ENCODE measurements at regions not wholly inside any gene's neighbourhood (a gene's known extent, or its start where the extent isn't known, plus 50 kb on each side); places are given as distances from the start of the nearest gene placed in this dataset.

DNA sequence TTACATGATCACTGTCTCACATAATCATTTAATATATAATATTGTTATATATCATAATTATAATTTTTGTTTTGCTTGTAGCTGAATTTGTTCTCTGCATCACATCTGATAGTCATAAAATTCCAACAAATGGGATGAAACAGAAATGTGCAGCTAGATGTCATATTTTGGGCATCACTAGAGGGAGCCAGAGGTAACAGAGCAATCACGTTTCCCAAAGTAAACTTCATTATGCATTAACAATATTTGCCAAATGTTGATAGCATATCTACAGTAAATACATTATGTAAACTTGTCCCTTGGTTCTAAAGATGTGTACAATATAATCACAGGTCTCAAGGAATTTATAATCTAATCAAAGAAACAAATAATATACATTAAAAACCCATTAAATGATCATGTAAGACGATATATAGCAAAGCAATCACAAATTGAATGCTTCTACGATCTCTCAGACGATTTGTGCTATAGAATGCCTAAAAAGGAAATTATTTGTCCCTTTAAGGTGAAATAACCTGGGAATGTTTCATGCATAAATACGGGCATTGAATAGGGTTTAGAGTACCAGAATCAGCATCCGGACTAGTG lies 234.2 kb upstream of the MCTP2 start:
- TF ChIP-seq, protein P1, sequence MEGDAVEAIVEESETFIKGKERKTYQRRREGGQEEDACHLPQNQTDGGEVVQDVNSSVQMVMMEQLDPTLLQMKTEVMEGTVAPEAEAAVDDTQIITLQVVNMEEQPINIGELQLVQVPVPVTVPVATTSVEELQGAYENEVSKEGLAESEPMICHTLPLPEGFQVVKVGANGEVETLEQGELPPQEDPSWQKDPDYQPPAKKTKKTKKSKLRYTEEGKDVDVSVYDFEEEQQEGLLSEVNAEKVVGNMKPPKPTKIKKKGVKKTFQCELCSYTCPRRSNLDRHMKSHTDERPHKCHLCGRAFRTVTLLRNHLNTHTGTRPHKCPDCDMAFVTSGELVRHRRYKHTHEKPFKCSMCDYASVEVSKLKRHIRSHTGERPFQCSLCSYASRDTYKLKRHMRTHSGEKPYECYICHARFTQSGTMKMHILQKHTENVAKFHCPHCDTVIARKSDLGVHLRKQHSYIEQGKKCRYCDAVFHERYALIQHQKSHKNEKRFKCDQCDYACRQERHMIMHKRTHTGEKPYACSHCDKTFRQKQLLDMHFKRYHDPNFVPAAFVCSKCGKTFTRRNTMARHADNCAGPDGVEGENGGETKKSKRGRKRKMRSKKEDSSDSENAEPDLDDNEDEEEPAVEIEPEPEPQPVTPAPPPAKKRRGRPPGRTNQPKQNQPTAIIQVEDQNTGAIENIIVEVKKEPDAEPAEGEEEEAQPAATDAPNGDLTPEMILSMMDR (IDR thresholded peaks at IDR 0.05) = peak; percentile 34
- no peak for TF ChIP-seq FOXK1 (CRISPR knock-in tag; IDR thresholded peaks at IDR 0.05)
- TF ChIP-seq NFYB (CRISPR knock-in tag; conservative IDR thresholded peaks at IDR 0.05; ENCODE audit: low read depth) = no peak
- no peak for TF ChIP-seq ATF1 (CRISPR knock-in tag; IDR thresholded peaks at IDR 0.05)
- TF ChIP-seq FOXJ3 (CRISPR knock-in tag; IDR thresholded peaks at IDR 0.05; ENCODE audit: borderline replicate concordance) = no peak
- TF ChIP-seq, protein P2, sequence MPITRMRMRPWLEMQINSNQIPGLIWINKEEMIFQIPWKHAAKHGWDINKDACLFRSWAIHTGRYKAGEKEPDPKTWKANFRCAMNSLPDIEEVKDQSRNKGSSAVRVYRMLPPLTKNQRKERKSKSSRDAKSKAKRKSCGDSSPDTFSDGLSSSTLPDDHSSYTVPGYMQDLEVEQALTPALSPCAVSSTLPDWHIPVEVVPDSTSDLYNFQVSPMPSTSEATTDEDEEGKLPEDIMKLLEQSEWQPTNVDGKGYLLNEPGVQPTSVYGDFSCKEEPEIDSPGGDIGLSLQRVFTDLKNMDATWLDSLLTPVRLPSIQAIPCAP (CRISPR knock-in tag; IDR thresholded peaks at IDR 0.05) = no peak
- TF ChIP-seq, protein P3, sequence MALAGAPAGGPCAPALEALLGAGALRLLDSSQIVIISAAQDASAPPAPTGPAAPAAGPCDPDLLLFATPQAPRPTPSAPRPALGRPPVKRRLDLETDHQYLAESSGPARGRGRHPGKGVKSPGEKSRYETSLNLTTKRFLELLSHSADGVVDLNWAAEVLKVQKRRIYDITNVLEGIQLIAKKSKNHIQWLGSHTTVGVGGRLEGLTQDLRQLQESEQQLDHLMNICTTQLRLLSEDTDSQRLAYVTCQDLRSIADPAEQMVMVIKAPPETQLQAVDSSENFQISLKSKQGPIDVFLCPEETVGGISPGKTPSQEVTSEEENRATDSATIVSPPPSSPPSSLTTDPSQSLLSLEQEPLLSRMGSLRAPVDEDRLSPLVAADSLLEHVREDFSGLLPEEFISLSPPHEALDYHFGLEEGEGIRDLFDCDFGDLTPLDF (CRISPR knock-in tag; IDR thresholded peaks at IDR 0.05) = no peak
- TF ChIP-seq, protein P4, sequence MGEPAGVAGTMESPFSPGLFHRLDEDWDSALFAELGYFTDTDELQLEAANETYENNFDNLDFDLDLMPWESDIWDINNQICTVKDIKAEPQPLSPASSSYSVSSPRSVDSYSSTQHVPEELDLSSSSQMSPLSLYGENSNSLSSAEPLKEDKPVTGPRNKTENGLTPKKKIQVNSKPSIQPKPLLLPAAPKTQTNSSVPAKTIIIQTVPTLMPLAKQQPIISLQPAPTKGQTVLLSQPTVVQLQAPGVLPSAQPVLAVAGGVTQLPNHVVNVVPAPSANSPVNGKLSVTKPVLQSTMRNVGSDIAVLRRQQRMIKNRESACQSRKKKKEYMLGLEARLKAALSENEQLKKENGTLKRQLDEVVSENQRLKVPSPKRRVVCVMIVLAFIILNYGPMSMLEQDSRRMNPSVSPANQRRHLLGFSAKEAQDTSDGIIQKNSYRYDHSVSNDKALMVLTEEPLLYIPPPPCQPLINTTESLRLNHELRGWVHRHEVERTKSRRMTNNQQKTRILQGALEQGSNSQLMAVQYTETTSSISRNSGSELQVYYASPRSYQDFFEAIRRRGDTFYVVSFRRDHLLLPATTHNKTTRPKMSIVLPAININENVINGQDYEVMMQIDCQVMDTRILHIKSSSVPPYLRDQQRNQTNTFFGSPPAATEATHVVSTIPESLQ (CRISPR knock-in tag; IDR thresholded peaks at IDR 0.05) = no peak
- TF ChIP-seq, protein P5, sequence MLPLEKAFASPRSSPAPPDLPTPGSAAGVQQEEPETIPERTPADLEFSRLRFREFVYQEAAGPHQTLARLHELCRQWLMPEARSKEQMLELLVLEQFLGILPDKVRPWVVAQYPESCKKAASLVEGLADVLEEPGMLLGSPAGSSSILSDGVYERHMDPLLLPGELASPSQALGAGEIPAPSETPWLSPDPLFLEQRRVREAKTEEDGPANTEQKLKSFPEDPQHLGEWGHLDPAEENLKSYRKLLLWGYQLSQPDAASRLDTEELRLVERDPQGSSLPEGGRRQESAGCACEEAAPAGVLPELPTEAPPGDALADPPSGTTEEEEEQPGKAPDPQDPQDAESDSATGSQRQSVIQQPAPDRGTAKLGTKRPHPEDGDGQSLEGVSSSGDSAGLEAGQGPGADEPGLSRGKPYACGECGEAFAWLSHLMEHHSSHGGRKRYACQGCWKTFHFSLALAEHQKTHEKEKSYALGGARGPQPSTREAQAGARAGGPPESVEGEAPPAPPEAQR (CRISPR knock-in tag; IDR thresholded peaks at IDR 0.05) = no peak
- no peak for TF ChIP-seq PRRX2 (CRISPR knock-in tag; IDR thresholded peaks at IDR 0.05)
- no peak for TF ChIP-seq NR3C1 (CRISPR knock-in tag; conservative IDR thresholded peaks at IDR 0.05; ENCODE audit: low read depth)
- TF ChIP-seq, protein P6, sequence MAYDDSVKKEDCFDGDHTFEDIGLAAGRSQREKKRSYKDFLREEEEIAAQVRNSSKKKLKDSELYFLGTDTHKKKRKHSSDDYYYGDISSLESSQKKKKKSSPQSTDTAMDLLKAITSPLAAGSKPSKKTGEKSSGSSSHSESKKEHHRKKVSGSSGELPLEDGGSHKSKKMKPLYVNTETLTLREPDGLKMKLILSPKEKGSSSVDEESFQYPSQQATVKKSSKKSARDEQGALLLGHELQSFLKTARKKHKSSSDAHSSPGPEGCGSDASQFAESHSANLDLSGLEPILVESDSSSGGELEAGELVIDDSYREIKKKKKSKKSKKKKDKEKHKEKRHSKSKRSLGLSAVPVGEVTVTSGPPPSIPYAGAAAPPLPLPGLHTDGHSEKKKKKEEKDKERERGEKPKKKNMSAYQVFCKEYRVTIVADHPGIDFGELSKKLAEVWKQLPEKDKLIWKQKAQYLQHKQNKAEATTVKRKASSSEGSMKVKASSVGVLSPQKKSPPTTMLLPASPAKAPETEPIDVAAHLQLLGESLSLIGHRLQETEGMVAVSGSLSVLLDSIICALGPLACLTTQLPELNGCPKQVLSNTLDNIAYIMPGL (CRISPR knock-in tag; IDR thresholded peaks at IDR 0.05) = no peak
